Tibial artery (tissue), 4 donors: ENCODE measurements at regions not wholly inside any gene's neighbourhood (a gene's known extent, or its start where the extent isn't known, plus 50 kb on each side); places are given as distances from the start of the nearest gene placed in this dataset.

Source experiments
- DNase-seq, 2 donors: peaks; one replicate each; pipeline ENCODE4 v3.0.0-alpha.2; 2019
- H3K27ac ChIP-seq, 2 donors: fragments of 200-600 bp; sonication (generic) in 1 of 2; 1 replicate in 1 of 2; 2 replicates in 1 of 2; pipeline ENCODE4 v1.5.1; 2018 to 2019; ENCODE audit warnings: mild to moderate bottlenecking in 1 of 2
- H3K27me3 ChIP-seq, 2 donors: fragments of 200-600 bp; sonication (generic) in 1 of 2; one replicate each; pipeline versions ENCODE4 v1.5.1 to v1.6.0; 2016 to 2019
- H3K36me3 ChIP-seq, 3 donors: fragments of 200-600 bp; sonication (generic) in 2 of 3; one replicate each; pipeline ENCODE4 v1.5.1; 2016 to 2019; ENCODE audit warnings: mild to moderate bottlenecking in 2 of 3
- H3K4me1 ChIP-seq, 4 donors: fragments of 200-600 bp; sonication (generic) in 2 of 4; 1 replicate in 3 of 4; 2 replicates in 1 of 4; pipeline ENCODE4 v1.5.1; 2016 to 2019
- H3K4me3 ChIP-seq, 2 donors: fragments of 200-600 bp; sonication (generic) in 1 of 2; 1 replicate in 1 of 2; 2 replicates in 1 of 2; pipeline ENCODE4 v1.5.1; 2018 to 2019; ENCODE audit warnings: mild to moderate bottlenecking in 2 of 2
- H3K9me3 ChIP-seq, 3 donors: fragments of 200-600 bp; sonication (generic) in 1 of 3; one replicate each; pipeline ENCODE4 v1.5.1; 2016 to 2019
- CTCF ChIP-seq, 2 experiments: fragments of 200-600 bp in 1 of 2; fragments of 450-650 bp in 1 of 2; IDR thresholded peaks; one replicate each; pipeline ENCODE4 v1.5.1; 2017 to 2019; ENCODE audit warnings: antibody characterized with exemption in 2 of 2, mild to moderate bottlenecking in 1 of 2, moderate library complexity in 1 of 2
- intact Hi-C: fragments of 100-400 bp; cut with DNase I; formaldehyde crosslinking; loops from one replicate; pipeline ENCODE4 v1.15.0; 2023; ENCODE audit warnings: low total_unique reads

- Histone ChIP-seq H3K4me1 (no peaks in the 10 kb centered on the region), H3K9me3 (no peaks in the 10 kb centered on the region), H3K4me3 (no peak overlapping the region), H3K27ac (no peak overlapping the region), H3K27me3 (no peaks in the 10 kb centered on the region), H3K36me3 (no peaks in the 10 kb centered on the region)
- no peak for DNase-seq
- no peak for TF ChIP-seq CTCF (IDR thresholded peaks at IDR 0.05)
- intact Hi-C loops = no loop called here
These were observed 331.0 kb upstream of the RARB start for GRCh38 chr3:25097023-25097422.

- no peak for TF ChIP-seq CTCF (IDR thresholded peaks at IDR 0.05)
- intact Hi-C loops = no loop called here
- no peaks in the 10 kb centered on the region for H3K36me3 ChIP-seq
- H3K4me3 ChIP-seq = no peak overlapping the region
- H3K27me3 ChIP-seq = no peaks in the 10 kb centered on the region
- no peak for DNase-seq
- no peak overlapping the region for H3K27ac ChIP-seq
- H3K9me3 ChIP-seq = no peaks in the 10 kb centered on the region
- no peaks in the 10 kb centered on the region for H3K4me1 ChIP-seq
These were observed 328.4 kb upstream of the RARB start for GRCh38 chr3:25099666-25100065.

- no peaks in the 10 kb centered on the region for H3K4me1 ChIP-seq
- no peaks in the 10 kb centered on the region for H3K27me3 ChIP-seq
- DNase-seq = no peak
- no peaks in the 10 kb centered on the region for H3K36me3 ChIP-seq
- H3K9me3 ChIP-seq = no peaks in the 10 kb centered on the region
- intact Hi-C loops = no loop called here
- H3K27ac ChIP-seq = no peak overlapping the region
- TF ChIP-seq CTCF (IDR thresholded peaks at IDR 0.05) = no peak
- H3K4me3 ChIP-seq = no peak overlapping the region
These were observed 324.7 kb upstream of the RARB start for GRCh38 chr3:25103391-25103790.

- no peak for DNase-seq
- H3K9me3 ChIP-seq = no peaks in the 10 kb centered on the region
- intact Hi-C loops = no loop called here
- no peaks in the 10 kb centered on the region for H3K36me3 ChIP-seq
- no peaks in the 10 kb centered on the region for H3K27me3 ChIP-seq
- no peaks in the 10 kb centered on the region for H3K4me1 ChIP-seq
- no peak overlapping the region for H3K4me3 ChIP-seq
- H3K27ac ChIP-seq = no peak overlapping the region
- no peak for TF ChIP-seq CTCF (IDR thresholded peaks at IDR 0.05)
These were observed 320.0 kb upstream of the RARB start for GRCh38 chr3:25107918-25108617.

GRCh38 chr3:25110642-25111041 lies 317.4 kb upstream of the RARB start:
- intact Hi-C loops = no loop called here
- H3K9me3 ChIP-seq = no peaks in the 10 kb centered on the region
- no peaks in the 10 kb centered on the region for H3K4me1 ChIP-seq
- H3K4me3 ChIP-seq = no peak overlapping the region
- no peak for DNase-seq
- no peaks in the 10 kb centered on the region for H3K36me3 ChIP-seq
- no peak overlapping the region for H3K27ac ChIP-seq
- H3K27me3 ChIP-seq = no peaks in the 10 kb centered on the region
- no peak for TF ChIP-seq CTCF (IDR thresholded peaks at IDR 0.05)

GRCh38 chr3:25113891-25114290 lies 314.2 kb upstream of the RARB start:
- H3K4me3 ChIP-seq = no peak overlapping the region
- no peaks in the 10 kb centered on the region for H3K9me3 ChIP-seq
- H3K4me1 ChIP-seq = no peaks in the 10 kb centered on the region
- H3K36me3 ChIP-seq = no peaks in the 10 kb centered on the region
- intact Hi-C loops = no loop called here
- no peak for DNase-seq
- TF ChIP-seq CTCF (IDR thresholded peaks at IDR 0.05) = no peak
- no peaks in the 10 kb centered on the region for H3K27me3 ChIP-seq
- H3K27ac ChIP-seq = no peak overlapping the region
